H1 (cell line): ENCODE measurements at regions not wholly inside any gene's neighbourhood (a gene's known extent, or its start where the extent isn't known, plus 50 kb on each side); places are given as distances from the start of the nearest gene placed in this dataset.
A peak's percentile ranks its signal among the peaks of the same experiment; 100 is the strongest.

Experiments used
- CTCF ChIA-PET: fragments of 300-600 bp; sonication (Branson Sonifier 250); formaldehyde crosslinking; loops from one replicate; lab custom pipeline; 2021; ENCODE audit not compliant: partially characterized antibody; lab: Charles Lee
- POLR2A ChIA-PET: fragments of 300-600 bp; sonication (Branson Sonifier 250); formaldehyde crosslinking; loops from one replicate; lab custom pipeline; 2021; ENCODE audit warnings: inconsistent platforms; ENCODE audit not compliant: partially characterized antibody; lab: Charles Lee
- DNase-seq, 2 experiments: peaks; one replicate each; pipeline versions ENCODE4 v3.0.0 to v3.0.0-alpha.2; 2010 to 2022; ENCODE audit warnings: low spot score in 2 of 2, low read depth in 1 of 2, mixed read lengths in 1 of 2
- FAIRE-seq: peaks from 2 replicates; lab custom pipeline; 2011; peaks lifted over from hg19 to GRCh38; lab: Jason Lieb, UNC
- H2AFZ ChIP-seq: 2 replicates; pipeline ENCODE4 v1.8.1; 2012; ENCODE audit warnings: low read length, inconsistent platforms
- H2AK5ac ChIP-seq: 2 replicates; pipeline ENCODE4 v1.6.1; 2013; ENCODE audit warnings: low read depth, low read length
- H2BK120ac ChIP-seq: replicated peaks from 2 replicates; pipeline ENCODE3; 2013; ENCODE audit warnings: low read depth, low read length, inconsistent platforms
- H2BK12ac ChIP-seq: 2 replicates; pipeline ENCODE4 v1.6.1; 2013; ENCODE audit warnings: low read depth, low read length
- H2BK15ac ChIP-seq: 2 replicates; pipeline ENCODE4 v1.6.1; 2013; ENCODE audit warnings: low read length
- H2BK20ac ChIP-seq: 2 replicates; pipeline ENCODE4 v1.6.1; 2013; ENCODE audit warnings: low read length
- H2BK5ac ChIP-seq: 2 replicates; pipeline ENCODE4 v1.6.1; 2013; ENCODE audit warnings: low read depth, low read length
- H3K14ac ChIP-seq: 2 replicates; pipeline ENCODE4 v1.6.1; 2013; ENCODE audit warnings: inconsistent platforms; ENCODE audit not compliant: insufficient read length
- H3K18ac ChIP-seq: 2 replicates; pipeline ENCODE4 v1.6.1; 2013; ENCODE audit warnings: low read length; ENCODE audit errors: extremely low read depth
- H3K23ac ChIP-seq: 2 replicates; pipeline ENCODE4 v1.6.1; 2013; ENCODE audit warnings: inconsistent platforms; ENCODE audit not compliant: insufficient read length
- H3K23me2 ChIP-seq: 2 replicates; pipeline ENCODE4 v1.6.1; 2013; ENCODE audit warnings: low read depth, low read length
- H3K27ac ChIP-seq: 2 replicates; pipeline ENCODE4 v1.6.1; 2011; ENCODE audit warnings: low read depth, low read length, inconsistent platforms
- H3K27me3 ChIP-seq, 4 experiments: replicated peaks in 1 of 4; 1 replicate in 1 of 4; 2 replicates in 3 of 4; pipeline versions ENCODE4 v1.6.1 to v1.8.1; 2011 to 2013; ENCODE audit warnings: low read length in 3 of 4, mild to moderate bottlenecking in 3 of 4, inconsistent platforms in 2 of 4, mixed read lengths in 2 of 4, moderate library complexity in 1 of 4; ENCODE audit not compliant: control insufficient read depth in 3 of 4, insufficient read depth in 3 of 4; ENCODE audit errors: extremely low read depth in 1 of 4
- H3K36me3 ChIP-seq, 4 experiments: 2 replicates each; pipeline versions ENCODE4 v1.6.1 to v1.8.1; 2011 to 2013; ENCODE audit warnings: mild to moderate bottlenecking in 4 of 4, low read length in 3 of 4, moderate library complexity in 2 of 4, control low read depth in 1 of 4, inconsistent platforms in 1 of 4; ENCODE audit not compliant: insufficient read depth in 4 of 4, control insufficient read depth in 2 of 4
- H3K4ac ChIP-seq: replicated peaks from 2 replicates; pipeline ENCODE3; 2013; ENCODE audit warnings: low read length, low read depth, mixed read lengths, inconsistent platforms; ENCODE audit not compliant: insufficient read length
- H3K4me1 ChIP-seq, 4 experiments: replicated peaks in 1 of 4; 1 replicate in 1 of 4; 2 replicates in 3 of 4; pipeline versions ENCODE4 v1.6.1 to v1.8.1; 2011 to 2013; ENCODE audit warnings: low read length in 3 of 4, inconsistent platforms in 2 of 4, mixed read lengths in 1 of 4; ENCODE audit not compliant: insufficient read depth in 4 of 4, control insufficient read depth in 3 of 4
- H3K4me2 ChIP-seq, 2 experiments: 2 replicates each; pipeline versions ENCODE4 v1.6.1 to v1.8.1; 2011 to 2013; ENCODE audit warnings: low read depth in 2 of 2, low read length in 2 of 2, control low read depth in 1 of 2, inconsistent platforms in 1 of 2, mild to moderate bottlenecking in 1 of 2; ENCODE audit not compliant: insufficient read depth in 1 of 2
- H3K4me3 ChIP-seq, 4 experiments: fragments of 200-600, 300-600 bp in 1 of 4; sonication (generic), shearing (Covaris generic), sonication (Bioruptor Twin) in 1 of 4; 2 replicates each; pipeline versions ENCODE4 v1.5.1 to v1.8.1; 2011 to 2016; ENCODE audit warnings: low read length in 4 of 4, low read depth in 3 of 4, control low read depth in 2 of 4, inconsistent platforms in 2 of 4, mild to moderate bottlenecking in 2 of 4, mixed read lengths in 1 of 4, moderate library complexity in 1 of 4; ENCODE audit not compliant: insufficient read depth in 2 of 4; ENCODE audit errors: extremely low read depth in 1 of 4
- H3K56ac ChIP-seq: replicated peaks from 2 replicates; pipeline ENCODE3; 2013; ENCODE audit warnings: low read depth, mild to moderate bottlenecking, mixed read lengths, low read length, inconsistent platforms; ENCODE audit not compliant: insufficient read length
- H3K79me1 ChIP-seq: 2 replicates; pipeline ENCODE4 v1.6.1; 2013; ENCODE audit warnings: low read depth, low read length, control low read depth
- H3K79me2 ChIP-seq, 2 experiments: 2 replicates each; pipeline versions ENCODE4 v1.6.1 to v1.8.1; 2012 to 2013; ENCODE audit warnings: low read length in 2 of 2, mild to moderate bottlenecking in 2 of 2, inconsistent platforms in 1 of 2; ENCODE audit not compliant: insufficient read depth in 2 of 2, control insufficient read depth in 1 of 2
- H3K9ac ChIP-seq, 4 experiments: replicated peaks in 1 of 4; 1 replicate in 1 of 4; 2 replicates in 3 of 4; pipeline versions ENCODE4 v1.6.1 to v1.8.1; 2011 to 2013; ENCODE audit warnings: low read depth in 3 of 4, low read length in 3 of 4, control low read depth in 2 of 4, mild to moderate bottlenecking in 2 of 4, moderate library complexity in 2 of 4, inconsistent platforms in 1 of 4; ENCODE audit errors: extremely low read depth in 1 of 4
- H3K9me3 ChIP-seq, 2 experiments: 2 replicates each; pipeline versions ENCODE4 v1.6.1 to v1.8.1; 2012 to 2013; ENCODE audit warnings: mild to moderate bottlenecking in 2 of 2, moderate library complexity in 2 of 2, control low read depth in 1 of 2, inconsistent platforms in 1 of 2, low read depth in 1 of 2, low read length in 1 of 2, mixed read lengths in 1 of 2; ENCODE audit not compliant: insufficient read depth in 2 of 2
- H4K20me1 ChIP-seq, 2 experiments: replicated peaks in 1 of 2; 2 replicates each; pipeline versions ENCODE3 to v1.8.1; 2011 to 2013; ENCODE audit warnings: inconsistent platforms in 2 of 2, low read length in 2 of 2, mild to moderate bottlenecking in 1 of 2; ENCODE audit not compliant: insufficient read depth in 2 of 2, control insufficient read depth in 1 of 2
- H4K5ac ChIP-seq: 2 replicates; pipeline ENCODE4 v1.6.1; 2013; ENCODE audit warnings: low read length, low read depth, mixed read lengths, inconsistent platforms; ENCODE audit not compliant: insufficient read length
- H4K8ac ChIP-seq: 2 replicates; pipeline ENCODE4 v1.8.0; 2013; ENCODE audit warnings: mild to moderate bottlenecking, moderate library complexity, low read length, inconsistent platforms; ENCODE audit not compliant: insufficient read depth; ENCODE audit errors: extremely low read depth
- H4K91ac ChIP-seq: replicated peaks from 2 replicates; pipeline ENCODE3; 2013; ENCODE audit warnings: low read length, mixed read lengths, inconsistent platforms; ENCODE audit not compliant: insufficient read length
- RAD21 ChIP-seq, 2 experiments: IDR thresholded peaks in 1 of 2; conservative IDR thresholded peaks in 1 of 2; 2 replicates each; pipeline ENCODE4 v1.6.1; 2011; ENCODE audit warnings: low read depth in 2 of 2, low read length in 2 of 2, improper control_type of control experiment in 1 of 2, inconsistent platforms in 1 of 2, mild to moderate bottlenecking in 1 of 2, moderate library complexity in 1 of 2
- SP2 ChIP-seq: IDR thresholded peaks from 2 replicates; pipeline ENCODE4 v1.6.1; 2012; ENCODE audit warnings: mild to moderate bottlenecking, low read length, inconsistent platforms
- SP4 ChIP-seq: IDR thresholded peaks from 2 replicates; pipeline ENCODE4 v1.6.1; 2012; ENCODE audit warnings: low read length, inconsistent platforms
- WGBS, 2 experiments: shearing (Covaris generic) in 1 of 2; methylation state at CpG; one replicate each; pipeline versions ENCODE4 v1.1.6 to v1.1.7; 2013 to 2015; ENCODE audit warnings: low lambda C conversion rate in 2 of 2, mixed read lengths in 2 of 2, inconsistent platforms in 1 of 2, low coverage in 1 of 2, missing lambda C conversion rate in 1 of 2; ENCODE audit not compliant: insufficient replicate concordance in 2 of 2, insufficient coverage in 1 of 2, insufficient read length in 1 of 2; ENCODE audit errors: extremely low coverage in 1 of 2, missing lambda C conversion rate in 1 of 2; 5-methylcytosine and 5-hydroxymethylcytosine counted together
- TF ChIP-seq, protein P1 (sequence below), 3 experiments: IDR thresholded peaks; 1 replicate in 2 of 3; 2 replicates in 1 of 3; pipeline versions ENCODE4 v1.5.1 to v1.6.1; 2011; ENCODE audit warnings: low read length in 3 of 3, mild to moderate bottlenecking in 3 of 3, inconsistent platforms in 2 of 3, low read depth in 1 of 3, moderate library complexity in 1 of 3; ENCODE audit not compliant: insufficient read depth in 1 of 3; ENCODE audit errors: control extremely low read depth in 1 of 3

DNA sequence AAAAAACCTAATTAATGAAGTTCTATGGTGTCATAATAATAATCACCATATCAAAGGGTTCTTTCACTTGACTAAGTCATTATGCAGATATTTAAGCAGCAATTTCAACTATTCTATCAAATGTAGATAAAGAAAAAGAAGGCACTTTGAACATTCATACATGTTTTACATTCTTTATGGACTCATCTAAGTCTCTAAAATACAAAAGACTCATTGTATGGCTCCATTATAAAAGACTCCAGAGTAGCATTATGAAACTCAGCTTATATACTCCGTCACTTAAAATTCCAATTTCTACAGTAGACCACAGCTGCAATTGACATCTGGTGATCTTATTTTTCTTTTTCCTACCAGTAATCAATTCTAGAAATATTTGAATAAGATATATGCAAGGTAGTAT, 173.5 kb upstream of the KIF2B start (continued):
- TF ChIP-seq SP2: no peak

DNA sequence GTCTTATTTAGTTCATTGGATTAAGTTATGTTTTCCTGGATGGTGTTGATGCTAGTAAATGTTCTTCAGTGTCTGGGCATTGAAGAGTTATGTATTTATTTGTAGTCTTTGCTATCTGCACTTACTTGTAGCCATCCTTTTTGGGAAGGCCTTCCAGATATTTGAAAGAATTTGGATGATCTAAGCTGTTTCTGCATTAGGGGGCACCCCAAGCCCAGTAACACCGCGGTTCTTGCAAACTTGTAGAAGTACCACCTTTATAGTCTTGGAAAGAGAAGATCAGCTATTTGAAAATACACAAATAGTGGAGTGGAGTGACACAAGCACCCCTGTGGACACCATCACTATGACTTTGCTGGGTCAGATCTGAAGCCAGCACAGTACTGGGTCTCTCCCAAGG, 175.9 kb upstream of the KIF2B start:
- H4K5ac ChIP-seq: no peak overlapping the region
- no peak for DNase-seq
- H3K9me3 ChIP-seq: no peaks in the 10 kb centered on the region
- H2AFZ ChIP-seq: no peak overlapping the region
- H3K79me1 ChIP-seq: no peaks in the 10 kb centered on the region
- H4K8ac ChIP-seq: no peak overlapping the region
- no peak overlapping the region for H3K4me2 ChIP-seq
- no peaks in the 10 kb centered on the region for H4K20me1 ChIP-seq
- no peak overlapping the region for H3K27ac ChIP-seq
- H2BK20ac ChIP-seq: no peak overlapping the region
- no peak for FAIRE-seq
- no peak overlapping the region for H3K56ac ChIP-seq
- no peaks in the 10 kb centered on the region for H3K4me1 ChIP-seq
- POLR2A ChIA-PET: no interaction called here
- no peaks in the 10 kb centered on the region for H3K36me3 ChIP-seq
- H3K23ac ChIP-seq: no peak overlapping the region
- H2AK5ac ChIP-seq: no peak overlapping the region
- H3K9ac ChIP-seq: no peak overlapping the region
- no peak overlapping the region for H3K14ac ChIP-seq
- TF ChIP-seq RAD21 (IDR thresholded peaks at IDR 0.05 in 1 of 2, conservative IDR thresholded peaks at IDR 0.05 in 1 of 2; ENCODE audit: low read depth in 2 of 2, low read length in 2 of 2): peak; percentile 51 to 66
- TF ChIP-seq SP4: no peak
- TF ChIP-seq, protein P1, sequence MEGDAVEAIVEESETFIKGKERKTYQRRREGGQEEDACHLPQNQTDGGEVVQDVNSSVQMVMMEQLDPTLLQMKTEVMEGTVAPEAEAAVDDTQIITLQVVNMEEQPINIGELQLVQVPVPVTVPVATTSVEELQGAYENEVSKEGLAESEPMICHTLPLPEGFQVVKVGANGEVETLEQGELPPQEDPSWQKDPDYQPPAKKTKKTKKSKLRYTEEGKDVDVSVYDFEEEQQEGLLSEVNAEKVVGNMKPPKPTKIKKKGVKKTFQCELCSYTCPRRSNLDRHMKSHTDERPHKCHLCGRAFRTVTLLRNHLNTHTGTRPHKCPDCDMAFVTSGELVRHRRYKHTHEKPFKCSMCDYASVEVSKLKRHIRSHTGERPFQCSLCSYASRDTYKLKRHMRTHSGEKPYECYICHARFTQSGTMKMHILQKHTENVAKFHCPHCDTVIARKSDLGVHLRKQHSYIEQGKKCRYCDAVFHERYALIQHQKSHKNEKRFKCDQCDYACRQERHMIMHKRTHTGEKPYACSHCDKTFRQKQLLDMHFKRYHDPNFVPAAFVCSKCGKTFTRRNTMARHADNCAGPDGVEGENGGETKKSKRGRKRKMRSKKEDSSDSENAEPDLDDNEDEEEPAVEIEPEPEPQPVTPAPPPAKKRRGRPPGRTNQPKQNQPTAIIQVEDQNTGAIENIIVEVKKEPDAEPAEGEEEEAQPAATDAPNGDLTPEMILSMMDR (IDR thresholded peaks at IDR 0.05; ENCODE audit: control extremely low read depth in 1 of 3, insufficient read depth in 1 of 3, low read depth in 1 of 3, low read length in 3 of 3): peak in 2 of 3 experiments; percentile 12 to 23; a peak in 2 of 4 replicates
- H3K4me3 ChIP-seq: no peak overlapping the region
- H2BK5ac ChIP-seq: no peak overlapping the region
- no peak overlapping the region for H2BK15ac ChIP-seq
- H2BK120ac ChIP-seq: no peak overlapping the region
- H3K23me2 ChIP-seq: no peaks in the 10 kb centered on the region
- H2BK12ac ChIP-seq: peak overlapping the region; percentile 39; the same call in 1 of the 2 replicates
- WGBS, 2 experiments: 100% methylated on average over 2 of the region's 2 CpGs; no CpG with 5 or more reads in 1 of the 2 experiments
- no peaks in the 10 kb centered on the region for H3K79me2 ChIP-seq
- CTCF ChIA-PET: interaction anchor here (0.6 to 2.2 kb wide), 5 partner anchors 11 to 589 kb away, joined by 3 to 8 read pairs (median 4); no protein-coding TSS in a partner anchor
- no peaks in the 10 kb centered on the region for H3K27me3 ChIP-seq
- no peak overlapping the region for H3K4ac ChIP-seq
- H4K91ac ChIP-seq: no peak overlapping the region
- no peak overlapping the region for H3K18ac ChIP-seq
